Osteoblast (primary cell): ENCODE measurements at regions not wholly inside any gene's neighbourhood (a gene's known extent, or its start where the extent isn't known, plus 50 kb on each side); places are given as distances from the start of the nearest gene placed in this dataset.

Source experiments
- DNase-seq: peaks from one replicate; pipeline ENCODE4 v3.0.0; 2011; ENCODE audit warnings: low spot score, mixed read lengths; ENCODE audit not compliant: insufficient read length; ENCODE audit errors: missing footprints
- H2AFZ ChIP-seq: 2 replicates; pipeline ENCODE4 v1.6.0; 2011; ENCODE audit warnings: mild to moderate bottlenecking, low read length
- H3K27ac ChIP-seq: 2 replicates; pipeline ENCODE4 v1.5.1; 2011; ENCODE audit warnings: mild to moderate bottlenecking, low read depth, low read length, moderate library complexity
- H3K27me3 ChIP-seq: 2 replicates; pipeline ENCODE4 v1.6.0; 2012; ENCODE audit warnings: mild to moderate bottlenecking, control low read depth, inconsistent platforms, low read length, moderate library complexity; ENCODE audit not compliant: insufficient read depth
- H3K36me3 ChIP-seq: 2 replicates; pipeline ENCODE4 v1.5.1; 2011; ENCODE audit warnings: mild to moderate bottlenecking, low read length, control low read depth, moderate library complexity; ENCODE audit not compliant: insufficient read depth
- H3K4me1 ChIP-seq: 2 replicates; pipeline ENCODE4 v1.5.1; 2011; ENCODE audit warnings: mild to moderate bottlenecking, low read length, control low read depth, moderate library complexity; ENCODE audit not compliant: insufficient read depth
- H3K4me2 ChIP-seq: 2 replicates; pipeline ENCODE4 v1.6.0; 2011; ENCODE audit warnings: mild to moderate bottlenecking, low read length; ENCODE audit not compliant: insufficient read depth
- H3K4me3 ChIP-seq: fragments of 200-600 bp; sonication (generic); 3 replicates; pipeline ENCODE4 v1.5.1; 2012; ENCODE audit warnings: mild to moderate bottlenecking, low read length, inconsistent platforms; ENCODE audit not compliant: insufficient read depth
- H3K79me2 ChIP-seq: 2 replicates; pipeline ENCODE4 v1.6.0; 2012; ENCODE audit warnings: mild to moderate bottlenecking, low read length, control low read depth, inconsistent platforms; ENCODE audit not compliant: insufficient read depth
- H3K9me3 ChIP-seq: 2 replicates; pipeline ENCODE4 v1.5.1; 2011; ENCODE audit warnings: low read depth, low read length, control low read depth
- H4K20me1 ChIP-seq: 2 replicates; pipeline ENCODE4 v1.6.0; 2012; ENCODE audit warnings: mild to moderate bottlenecking, low read length, control low read depth; ENCODE audit not compliant: insufficient read depth
- CTCF ChIP-seq: IDR thresholded peaks from 2 replicates; pipeline ENCODE4 v1.5.1; 2011; ENCODE audit warnings: mild to moderate bottlenecking, low read depth, low read length, moderate library complexity; ENCODE audit errors: extremely low read depth

- Histone ChIP-seq H3K9me3 (no peaks in the 10 kb centered on the region), H3K4me2 (no peak overlapping the region), H3K4me3 (no peak overlapping the region), H2AFZ (no peak overlapping the region), H3K4me1 (no peaks in the 10 kb centered on the region), H3K27ac (no peak overlapping the region), H3K27me3 (no peaks in the 10 kb centered on the region), H3K36me3 (no peaks in the 10 kb centered on the region), H4K20me1 (no peaks in the 10 kb centered on the region), H3K79me2 (no peaks in the 10 kb centered on the region)
- no peak for DNase-seq
- TF ChIP-seq CTCF: no peak
These were observed 566.2 kb upstream of the RGS18 start for GRCh38 chr1:191592039-191592438.

GRCh38 chr1:191592907-191593306 lies 565.4 kb upstream of the RGS18 start:
- no peak overlapping the region for H3K4me2 ChIP-seq
- H3K9me3 ChIP-seq: no peaks in the 10 kb centered on the region
- no peaks in the 10 kb centered on the region for H3K36me3 ChIP-seq
- no peaks in the 10 kb centered on the region for H4K20me1 ChIP-seq
- no peak for DNase-seq
- no peaks in the 10 kb centered on the region for H3K4me1 ChIP-seq
- H3K4me3 ChIP-seq: no peak overlapping the region
- H3K79me2 ChIP-seq: no peaks in the 10 kb centered on the region
- H3K27ac ChIP-seq: no peak overlapping the region
- no peak overlapping the region for H2AFZ ChIP-seq
- no peak for TF ChIP-seq CTCF
- no peaks in the 10 kb centered on the region for H3K27me3 ChIP-seq

GRCh38 chr1:191595170-191595569 lies 563.1 kb upstream of the RGS18 start:
- no peaks in the 10 kb centered on the region for H3K27me3 ChIP-seq
- no peak overlapping the region for H3K27ac ChIP-seq
- no peaks in the 10 kb centered on the region for H3K9me3 ChIP-seq
- H3K4me1 ChIP-seq: no peaks in the 10 kb centered on the region
- no peaks in the 10 kb centered on the region for H4K20me1 ChIP-seq
- DNase-seq: no peak
- H3K79me2 ChIP-seq: no peaks in the 10 kb centered on the region
- H3K4me3 ChIP-seq: no peak overlapping the region
- TF ChIP-seq CTCF: no peak
- H2AFZ ChIP-seq: no peak overlapping the region
- H3K36me3 ChIP-seq: no peaks in the 10 kb centered on the region
- no peak overlapping the region for H3K4me2 ChIP-seq

GRCh38 chr1:191608367-191608766 lies 549.9 kb upstream of the RGS18 start:
- Histone ChIP-seq H3K36me3 (no peaks in the 10 kb centered on the region), H3K79me2 (no peaks in the 10 kb centered on the region), H3K27ac (no peak overlapping the region), H3K4me1 (no peaks in the 10 kb centered on the region), H3K4me2 (no peak overlapping the region), H4K20me1 (no peaks in the 10 kb centered on the region), H3K27me3 (no peaks in the 10 kb centered on the region), H3K9me3 (no peaks in the 10 kb centered on the region), H2AFZ (no peak overlapping the region), H3K4me3 (no peak overlapping the region)
- no peak for TF ChIP-seq CTCF
- DNase-seq: no peak
